Endodermal cell (in vitro differentiated cells): ENCODE measurements at regions not wholly inside any gene's neighbourhood (a gene's known extent, or its start where the extent isn't known, plus 50 kb on each side); places are given as distances from the start of the nearest gene placed in this dataset.
A peak's percentile ranks its signal among the peaks of the same experiment; 100 is the strongest.

Experiments used
- DNase-seq: peaks from one replicate; pipeline ENCODE4 v3.0.0-alpha.2; 2017
- H3K27ac ChIP-seq: 2 replicates; pipeline ENCODE4 v1.5.1; 2013; ENCODE audit warnings: mild to moderate bottlenecking, low read depth, low read length, moderate library complexity
- H3K27me3 ChIP-seq: 2 replicates; pipeline ENCODE4 v1.6.1; 2013; ENCODE audit warnings: mild to moderate bottlenecking, low read length, moderate library complexity; ENCODE audit not compliant: insufficient read depth, control insufficient read depth, poor library complexity, severe bottlenecking
- H3K36me3 ChIP-seq: 2 replicates; pipeline ENCODE4 v1.7.0; 2013; ENCODE audit warnings: mild to moderate bottlenecking, low read length, moderate library complexity; ENCODE audit not compliant: control insufficient read depth, insufficient read depth
- H3K4me1 ChIP-seq: one replicate; pipeline ENCODE4 v1.7.0; 2013; ENCODE audit warnings: low read length; ENCODE audit not compliant: control insufficient read depth, insufficient read depth
- H3K4me3 ChIP-seq: 2 replicates; pipeline ENCODE4 v1.5.1; 2013; ENCODE audit warnings: mild to moderate bottlenecking, low read length, moderate library complexity
- H3K9ac ChIP-seq: 2 replicates; pipeline ENCODE4 v1.6.1; 2013; ENCODE audit warnings: mild to moderate bottlenecking, low read length, moderate library complexity; ENCODE audit not compliant: poor library complexity, severe bottlenecking; ENCODE audit errors: extremely low read depth
- H3K9me3 ChIP-seq: 2 replicates; pipeline ENCODE4 v1.6.1; 2013; ENCODE audit warnings: mild to moderate bottlenecking, low read length, moderate library complexity; ENCODE audit not compliant: control insufficient read depth
- H3K27ac Mint-ChIP-seq: 2 replicates; pipeline ENCODE4 v1.8.0; 2020; ENCODE audit warnings: mixed read lengths
- H3K27me3 Mint-ChIP-seq: 2 replicates; pipeline ENCODE4 v1.8.0; 2021; ENCODE audit warnings: mild to moderate bottlenecking, mixed read lengths; ENCODE audit not compliant: insufficient read depth
- H3K36me3 Mint-ChIP-seq: 2 replicates; pipeline ENCODE4 v1.8.0; 2020; ENCODE audit warnings: low read depth, mixed read lengths
- H3K4me1 Mint-ChIP-seq: 2 replicates; pipeline ENCODE4 v1.8.0; 2020; ENCODE audit warnings: mixed read lengths
- H3K4me3 Mint-ChIP-seq: 2 replicates; pipeline ENCODE4 v1.8.0; 2020; ENCODE audit warnings: mild to moderate bottlenecking, moderate library complexity, mixed read lengths
- H3K9me3 Mint-ChIP-seq: 2 replicates; pipeline ENCODE4 v1.8.0; 2020; ENCODE audit warnings: mild to moderate bottlenecking, mixed read lengths
- CTCF ChIP-seq: fragments of 200-600 bp; sonication (generic); conservative IDR thresholded peaks from 2 replicates; pipeline ENCODE4 v1.5.0; 2021; ENCODE audit warnings: antibody characterized with exemption, mild to moderate bottlenecking
- WGBS, 2 experiments: methylation state at CpG; one replicate each; pipeline versions ENCODE4 v1.1.5 to v1.1.7; 2013; ENCODE audit warnings: missing lambda C conversion rate in 2 of 2, mixed read lengths in 1 of 2; ENCODE audit not compliant: insufficient coverage in 1 of 2, insufficient read length in 1 of 2; 5-methylcytosine and 5-hydroxymethylcytosine counted together

GRCh38 chr6:129954749-129955431 is 63.5 kb upstream of the L3MBTL3 start:
- no peaks in the 10 kb centered on the region for H3K9me3 Mint-ChIP-seq
- no peak overlapping the region for H3K4me3 Mint-ChIP-seq
- H3K36me3 Mint-ChIP-seq = no peaks in the 10 kb centered on the region
- Histone ChIP-seq H3K27ac (no peak overlapping the region), H3K4me1 (no peaks in the 10 kb centered on the region), H3K4me3 (no peak overlapping the region), H3K9ac (no peak overlapping the region), H3K27me3 (no peaks in the 10 kb centered on the region), H3K9me3 (no peaks in the 10 kb centered on the region), H3K36me3 (no peaks in the 10 kb centered on the region)
- DNase-seq = peak; percentile 54
- peak overlapping the region; percentile 46 for H3K27ac Mint-ChIP-seq
- H3K27me3 Mint-ChIP-seq = no peaks in the 10 kb centered on the region
- no peaks in the 10 kb centered on the region for H3K4me1 Mint-ChIP-seq
- WGBS, 2 experiments = 82 to 91% methylated on average over 4 to 8 of the region's 8 CpGs
- no peak for TF ChIP-seq CTCF

- Histone ChIP-seq H3K4me1 (peaks cover 6% of the 10 kb centered on the region), H3K36me3 (no peaks in the 10 kb centered on the region), H3K27me3 (no peaks in the 10 kb centered on the region), H3K9ac (no peak overlapping the region), H3K4me3 (no peak overlapping the region), H3K27ac (no peak overlapping the region), H3K9me3 (no peaks in the 10 kb centered on the region)
- H3K36me3 Mint-ChIP-seq = no peaks in the 10 kb centered on the region
- no peaks in the 10 kb centered on the region for H3K9me3 Mint-ChIP-seq
- no peak for DNase-seq
- 96 to 100% methylated on average over 1 of the region's 1 CpG for WGBS, 2 experiments
- no peaks in the 10 kb centered on the region for H3K27me3 Mint-ChIP-seq
- H3K4me1 Mint-ChIP-seq = peaks cover 16% of the 10 kb centered on the region
- peak overlapping the region; percentile 49 for H3K27ac Mint-ChIP-seq
- no peak for TF ChIP-seq CTCF
- no peak overlapping the region for H3K4me3 Mint-ChIP-seq
Observed at GRCh38 chr6:129947797-129948196, 70.6 kb upstream of the L3MBTL3 start.

- H3K27ac ChIP-seq = peak overlapping the region; percentile 14
- DNase-seq = peak; percentile 71
- Mint-ChIP-seq H3K9me3 (no peaks in the 10 kb centered on the region), H3K27ac (peak overlapping the region; percentile 86), H3K27me3 (no peaks in the 10 kb centered on the region), H3K4me1 (peaks cover 16% of the 10 kb centered on the region), H3K36me3 (no peaks in the 10 kb centered on the region), H3K4me3 (no peak overlapping the region)
- H3K9ac ChIP-seq = peak overlapping the region; percentile 28
- no peaks in the 10 kb centered on the region for H3K9me3 ChIP-seq
- peaks cover 6% of the 10 kb centered on the region for H3K4me1 ChIP-seq
- 50 to 62% methylated on average over 5 to 9 of the region's 9 CpGs for WGBS, 2 experiments
- no peaks in the 10 kb centered on the region for H3K36me3 ChIP-seq
- TF ChIP-seq CTCF = no peak
- H3K27me3 ChIP-seq = no peaks in the 10 kb centered on the region
- H3K4me3 ChIP-seq = peak overlapping the region; percentile 37
Observed at GRCh38 chr6:129946439-129947140, 71.8 kb upstream of the L3MBTL3 start.
